Stimulated activated CD8-positive, alpha-beta memory T cell treated with anti-CD3 and anti-CD28 coated beads, Interleukin-12 subunit alpha, Interleukin-12 subunit beta, amount 100 ng/mL, for 24 hours (primary cell): ENCODE measurements at regions not wholly inside any gene's neighbourhood (a gene's known extent, or its start where the extent isn't known, plus 50 kb on each side); places are given as distances from the start of the nearest gene placed in this dataset.

ENCODE experiments used
- DNase-seq: peaks from one replicate; pipeline ENCODE4 v3.0.0-alpha.2; 2020; ENCODE audit errors: extremely low read depth

GRCh38 chr2:118665784-118666529 is 181.5 kb downstream of the EN1 start:
- no peak for DNase-seq

GRCh38 chr2:118661179-118661578 is 186.3 kb downstream of the EN1 start:
- DNase-seq = no peak

- no peak for DNase-seq
Observed at GRCh38 chr2:118658596-118659198, 188.8 kb downstream of the EN1 start.

- no peak for DNase-seq
Observed at GRCh38 chr2:118657466-118657865, 190.0 kb downstream of the EN1 start.

- DNase-seq = no peak
Observed at GRCh38 chr2:118654945-118655344, 192.5 kb downstream of the EN1 start.

DNA sequence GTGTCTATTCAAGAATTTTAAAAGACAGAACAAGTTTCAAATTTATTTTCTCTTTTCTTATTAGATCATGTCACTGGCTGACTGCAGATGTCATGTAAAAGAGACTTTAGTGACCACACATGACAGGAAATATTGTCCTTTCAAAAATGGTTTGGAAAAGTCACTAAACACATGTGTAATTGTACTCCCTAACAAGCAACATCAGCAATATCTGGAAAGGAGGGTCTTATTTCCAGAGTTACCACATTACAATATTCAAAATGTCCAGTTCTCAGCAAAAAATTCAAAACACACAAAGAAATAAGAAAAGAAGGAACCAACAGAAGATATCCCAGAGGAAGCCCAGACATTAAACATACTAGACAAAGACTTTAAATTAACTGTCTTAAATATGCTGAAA is 197.1 kb downstream of the EN1 start:
- no peak for DNase-seq

GRCh38 chr2:118645876-118646275 is 201.6 kb downstream of the EN1 start:
- DNase-seq = no peak

- DNase-seq = no peak
Observed at GRCh38 chr2:118644190-118644589, 203.3 kb downstream of the EN1 start.

GRCh38 chr2:118643294-118643693 is 204.2 kb downstream of the EN1 start:
- no peak for DNase-seq

DNA sequence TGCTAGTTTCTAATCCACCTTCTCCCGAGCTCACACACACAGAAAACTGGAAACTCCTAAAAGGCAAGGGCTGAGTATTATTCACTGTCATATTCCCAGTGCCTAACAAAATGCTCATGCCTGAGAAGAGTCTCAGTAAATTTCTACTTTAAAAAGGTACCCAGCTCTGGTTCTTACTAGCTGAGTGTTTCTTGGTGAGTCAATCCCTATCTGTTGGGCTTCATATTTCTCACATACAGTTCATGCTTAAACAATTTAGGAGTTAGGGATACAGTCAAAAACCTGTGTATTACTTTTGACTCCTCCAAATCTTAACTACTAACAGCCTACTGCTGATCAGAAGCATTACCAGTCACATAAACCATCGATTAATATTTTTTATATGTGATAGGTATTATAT is 204.9 kb downstream of the EN1 start:
- DNase-seq = no peak

DNA sequence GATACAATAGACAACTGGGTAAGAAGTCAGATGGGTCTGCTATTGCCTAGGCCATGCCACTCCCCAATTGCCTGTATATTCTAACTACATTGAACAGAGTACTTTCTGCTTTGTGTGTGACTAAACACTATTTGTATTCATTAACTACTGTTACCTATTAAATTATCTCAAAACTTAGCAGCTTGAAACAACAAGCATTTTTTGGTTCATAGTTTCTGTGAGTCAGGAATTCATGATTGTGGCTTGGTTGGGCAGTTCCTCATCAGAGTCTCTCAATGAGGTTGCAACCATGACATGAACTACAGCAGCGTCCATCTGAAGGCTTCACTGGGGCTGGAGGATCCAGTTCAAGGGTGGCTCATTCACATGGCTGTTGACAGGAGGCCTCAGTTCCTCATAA is 205.7 kb downstream of the EN1 start:
- no peak for DNase-seq

- DNase-seq = no peak
Observed at GRCh38 chr2:118639371-118639770, 208.1 kb downstream of the EN1 start.

GRCh38 chr2:118638453-118638852 is 209.0 kb downstream of the EN1 start:
- no peak for DNase-seq

DNA sequence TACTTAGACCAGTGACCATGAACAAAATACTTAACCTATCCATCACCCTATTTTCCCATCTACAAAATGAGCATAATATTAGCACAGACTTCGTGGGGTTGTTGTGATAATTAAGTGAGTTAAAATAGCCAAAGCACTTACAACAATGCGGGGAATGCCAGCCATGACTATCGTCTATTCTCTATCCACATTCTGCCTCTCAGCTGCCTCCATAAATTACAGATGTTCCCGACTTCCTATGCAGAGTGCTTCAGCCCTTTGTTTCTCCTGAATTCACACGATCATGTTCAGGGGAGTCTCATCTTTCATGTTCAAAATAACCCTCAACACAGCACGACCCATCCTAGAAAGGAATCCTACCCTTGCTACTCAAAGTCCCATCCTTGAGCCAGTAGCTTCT is 211.6 kb downstream of the EN1 start:
- no peak for DNase-seq

DNA sequence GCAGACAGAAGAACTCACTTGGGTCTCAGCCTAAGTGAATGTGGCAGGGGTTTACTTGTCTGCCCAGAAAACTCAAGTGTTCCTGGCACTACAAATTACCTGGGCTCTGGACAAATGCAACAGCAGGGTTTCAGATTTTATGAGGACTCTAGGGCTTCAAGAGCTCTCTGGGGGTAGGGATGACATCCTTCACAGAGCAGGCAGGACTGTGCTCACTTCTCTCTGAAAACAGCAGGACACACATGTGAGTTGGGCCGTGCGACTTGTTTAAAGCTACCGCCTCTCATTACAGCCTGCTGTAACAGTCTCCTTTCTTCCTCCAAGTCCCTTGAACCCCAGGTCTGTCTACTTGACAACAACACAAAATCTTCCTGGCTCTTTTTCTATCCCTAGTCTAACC is 212.6 kb downstream of the EN1 start:
- DNase-seq = no peak

- no peak for DNase-seq
Observed at GRCh38 chr2:118633371-118634018, 214.0 kb downstream of the EN1 start.

GRCh38 chr2:118632921-118633320 is 214.5 kb downstream of the EN1 start:
- no peak for DNase-seq

GRCh38 chr2:118627156-118627555 is 220.3 kb downstream of the EN1 start:
- no peak for DNase-seq

DNA sequence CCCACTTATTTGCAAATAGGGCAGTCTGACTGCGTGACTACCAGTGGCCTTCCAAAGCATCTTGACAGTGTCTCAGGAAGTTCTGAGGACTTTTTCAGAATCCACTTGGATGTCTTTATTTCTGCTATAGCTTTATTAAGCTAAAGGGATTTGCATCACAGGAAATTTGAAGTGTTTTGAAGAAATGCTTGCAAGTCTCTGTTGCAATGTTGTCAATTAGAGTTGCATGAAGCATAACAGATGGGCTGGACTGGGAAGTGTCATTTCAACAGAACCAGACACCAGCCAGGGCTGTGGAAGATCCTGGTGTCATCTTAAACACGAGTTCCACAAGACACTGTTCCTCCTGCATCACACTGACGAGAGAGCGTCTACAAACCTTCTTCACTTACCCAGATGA is 224.5 kb downstream of the EN1 start:
- no peak for DNase-seq

DNA sequence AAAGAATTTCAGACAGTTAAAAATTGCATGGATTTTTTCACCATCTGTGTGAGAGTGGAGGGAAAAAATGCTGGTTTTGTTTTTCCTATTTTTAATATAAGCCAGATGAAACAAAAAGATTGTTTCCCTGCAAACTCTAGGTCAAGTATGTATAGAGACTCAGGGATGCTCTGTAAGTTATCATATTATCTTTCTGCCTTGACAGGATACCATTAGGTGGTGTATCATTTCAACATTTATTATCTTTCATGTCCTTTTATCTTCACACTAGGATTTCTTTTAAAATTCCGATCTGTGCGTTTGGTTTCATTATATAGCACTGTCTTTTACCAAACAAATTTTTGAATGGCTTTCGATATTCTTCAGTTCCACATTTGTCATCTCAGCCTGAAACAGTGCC is 225.3 kb downstream of the EN1 start:
- DNase-seq = no peak

DNA sequence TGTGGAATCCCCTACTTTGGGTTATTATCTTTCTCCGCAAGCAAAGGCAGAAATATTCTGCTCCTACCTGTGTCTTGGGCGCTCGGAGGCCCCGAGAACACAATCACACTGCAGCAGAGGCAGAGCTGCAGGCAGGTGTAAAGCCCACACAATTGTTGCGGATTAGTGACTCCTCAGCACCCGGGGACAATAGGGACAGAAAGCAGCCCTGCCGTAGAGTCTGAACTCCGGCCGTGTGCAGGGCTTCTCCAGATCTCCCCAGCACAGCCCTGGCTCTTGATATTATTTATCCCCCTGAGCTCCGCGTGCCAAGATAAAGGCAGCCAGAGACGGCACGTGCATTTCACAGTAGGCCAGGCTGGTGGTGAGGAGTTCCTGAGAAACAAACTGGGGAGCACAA is 229.2 kb downstream of the EN1 start:
- DNase-seq = no peak

DNA sequence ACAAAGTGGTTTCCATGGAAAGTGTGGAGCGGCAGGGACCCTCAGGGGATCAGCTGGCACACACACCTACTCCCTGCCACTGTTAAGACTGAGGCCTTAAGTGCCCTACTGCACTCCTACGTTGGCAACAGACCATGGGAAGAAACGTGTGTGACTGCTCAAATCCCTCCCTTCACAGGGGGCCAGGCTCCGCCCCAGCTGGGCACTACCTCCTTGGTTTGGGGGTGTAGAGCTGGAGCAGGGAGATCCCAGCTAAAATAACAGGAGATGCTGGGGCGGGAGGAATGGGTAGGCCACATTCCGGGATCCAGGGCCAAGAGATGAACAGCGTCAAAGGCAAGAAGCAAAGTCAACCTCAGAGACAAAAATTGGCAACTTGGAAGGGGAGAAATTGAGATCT is 231.0 kb downstream of the EN1 start:
- no peak for DNase-seq

GRCh38 chr2:118614841-118615271 is 232.6 kb downstream of the EN1 start:
- DNase-seq = no peak
